Middle frontal gyrus (tissue), 1 donor: ENCODE measurements at regions not wholly inside any gene's neighbourhood (a gene's known extent, or its start where the extent isn't known, plus 50 kb on each side); places are given as distances from the start of the nearest gene placed in this dataset.

ENCODE experiments used
- DNase-seq: peaks from one replicate; pipeline ENCODE4 v3.0.0-alpha.2; 2015; ENCODE audit warnings: low spot score; ENCODE audit errors: extremely low spot score

DNA sequence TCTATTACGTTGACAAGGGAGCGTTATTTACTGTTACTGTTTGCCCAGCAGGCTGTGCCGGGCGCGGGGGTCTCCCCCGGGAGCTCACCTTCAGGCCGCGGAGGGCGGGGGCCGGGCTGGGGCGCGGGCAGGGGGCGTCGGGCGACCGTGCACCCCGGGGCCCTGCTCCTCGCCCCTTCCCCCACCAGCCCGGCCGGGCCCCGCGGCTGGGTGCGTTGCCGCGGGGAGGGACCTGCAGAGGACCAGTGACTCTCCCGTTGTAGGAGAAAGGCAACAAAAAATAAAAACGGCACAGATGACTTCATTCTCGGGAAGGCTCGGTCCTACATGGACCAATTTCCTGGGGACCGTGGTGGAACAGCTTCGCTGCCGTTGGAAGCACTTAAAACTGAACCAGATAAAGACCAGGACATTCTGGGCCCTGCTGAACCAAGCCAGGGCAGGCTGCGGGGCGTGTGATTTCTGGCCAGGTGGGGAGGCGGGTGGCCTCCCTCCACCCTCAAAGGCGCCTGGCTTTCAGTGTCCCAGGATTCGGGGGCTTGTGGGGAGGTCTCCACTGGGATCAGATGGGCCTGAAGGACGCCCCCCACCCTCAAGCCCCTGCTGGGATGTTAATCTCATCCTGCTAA, 57.4 kb downstream of the IGLL1 start:
- no peak for DNase-seq

DNA sequence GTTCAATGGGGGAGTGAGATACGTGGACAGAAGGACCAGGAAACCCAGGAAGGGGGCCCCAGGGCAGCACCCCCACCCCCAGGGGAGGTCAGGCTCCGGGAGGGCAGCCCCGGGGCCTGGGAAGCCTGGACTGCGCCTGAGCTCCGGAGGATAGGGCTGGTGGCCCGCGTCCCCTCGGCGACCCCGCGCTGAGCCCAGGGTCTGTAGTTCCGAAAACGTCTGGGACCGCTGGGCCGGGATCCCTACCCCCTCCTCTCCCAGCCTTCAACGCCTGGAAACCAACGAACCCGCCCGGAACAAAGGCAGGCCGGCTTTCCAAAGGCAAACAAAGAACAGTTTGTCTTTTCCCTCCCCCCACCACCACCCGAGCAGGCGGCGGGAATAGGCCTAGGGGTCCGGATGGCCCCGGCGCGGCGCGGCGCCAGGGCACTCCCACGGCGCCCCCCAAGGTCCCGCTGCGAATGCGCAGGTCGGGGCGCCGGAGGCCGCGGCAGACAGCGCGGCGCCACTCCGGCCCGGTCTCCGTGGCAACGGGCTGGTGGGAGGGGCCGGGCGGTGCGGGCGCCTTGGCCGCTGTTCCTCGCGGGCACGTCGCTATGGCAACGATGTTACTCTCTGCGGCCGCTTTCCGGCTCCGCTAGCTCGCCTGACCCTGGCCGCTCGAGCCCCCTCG, 58.5 kb downstream of the IGLL1 start:
- peak; percentile 88 for DNase-seq

- no peak for DNase-seq
These were observed 59.1 kb downstream of the IGLL1 start for GRCh38 chr22:23520863-23521440.

DNA sequence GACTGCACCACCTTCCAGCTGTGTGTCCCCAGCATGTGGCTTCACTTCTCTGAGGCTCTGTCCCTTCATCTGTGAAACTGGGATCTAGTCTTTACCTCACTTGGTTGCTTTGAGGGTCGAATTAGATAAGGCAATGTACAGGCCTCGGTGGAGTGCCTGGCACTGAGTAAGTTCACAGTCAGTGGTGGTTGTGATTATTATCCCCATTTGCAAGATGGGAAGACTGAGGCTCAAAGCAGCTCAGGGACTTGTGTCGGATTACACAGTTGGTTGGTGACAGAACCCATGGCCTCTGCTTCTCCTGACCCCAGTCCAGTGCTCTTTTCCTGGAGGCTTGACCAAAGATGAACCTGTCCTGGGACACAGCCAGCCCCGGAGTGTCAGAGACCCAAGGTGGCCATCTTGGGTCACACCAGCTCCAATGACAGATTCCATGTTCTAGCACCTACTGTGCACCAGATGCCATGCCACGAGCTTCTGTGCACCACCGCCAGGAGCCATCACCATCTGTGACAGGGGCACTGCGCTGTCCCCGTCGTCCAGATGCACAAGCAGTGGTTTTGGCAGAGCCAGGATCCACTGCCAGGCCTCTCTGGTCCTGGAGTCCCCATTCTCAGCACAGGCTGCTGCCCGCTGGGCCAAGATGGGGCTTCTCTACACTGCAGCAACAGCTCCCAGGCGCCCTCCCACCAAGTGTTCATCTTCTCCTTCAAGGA, 60.5 kb downstream of the IGLL1 start:
- no peak for DNase-seq

- no peak for DNase-seq
These were observed 61.5 kb downstream of the IGLL1 start for GRCh38 chr22:23518376-23519187.

- DNase-seq: no peak
These were observed 62.2 kb downstream of the IGLL1 start for GRCh38 chr22:23517804-23518375.

DNA sequence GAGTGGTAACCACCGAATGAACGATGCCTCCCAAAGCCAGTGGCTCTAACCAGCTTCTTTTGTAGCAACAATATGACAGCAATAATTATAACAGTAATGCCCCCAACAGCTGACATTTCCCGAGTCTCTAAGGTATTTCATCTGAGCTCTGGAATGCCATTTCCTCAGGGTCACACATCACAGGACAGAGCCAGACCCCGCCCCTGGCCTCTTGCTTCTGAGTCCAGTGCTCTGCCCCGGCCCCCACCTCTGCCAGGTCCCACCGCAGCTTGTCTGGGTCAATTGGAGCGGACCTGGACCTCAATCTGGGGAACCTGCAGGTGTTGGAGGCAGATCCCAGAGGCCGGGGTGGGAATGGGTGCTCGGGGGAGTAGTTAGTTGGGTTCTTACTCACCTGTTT, 63.8 kb downstream of the IGLL1 start:
- DNase-seq: no peak

DNA sequence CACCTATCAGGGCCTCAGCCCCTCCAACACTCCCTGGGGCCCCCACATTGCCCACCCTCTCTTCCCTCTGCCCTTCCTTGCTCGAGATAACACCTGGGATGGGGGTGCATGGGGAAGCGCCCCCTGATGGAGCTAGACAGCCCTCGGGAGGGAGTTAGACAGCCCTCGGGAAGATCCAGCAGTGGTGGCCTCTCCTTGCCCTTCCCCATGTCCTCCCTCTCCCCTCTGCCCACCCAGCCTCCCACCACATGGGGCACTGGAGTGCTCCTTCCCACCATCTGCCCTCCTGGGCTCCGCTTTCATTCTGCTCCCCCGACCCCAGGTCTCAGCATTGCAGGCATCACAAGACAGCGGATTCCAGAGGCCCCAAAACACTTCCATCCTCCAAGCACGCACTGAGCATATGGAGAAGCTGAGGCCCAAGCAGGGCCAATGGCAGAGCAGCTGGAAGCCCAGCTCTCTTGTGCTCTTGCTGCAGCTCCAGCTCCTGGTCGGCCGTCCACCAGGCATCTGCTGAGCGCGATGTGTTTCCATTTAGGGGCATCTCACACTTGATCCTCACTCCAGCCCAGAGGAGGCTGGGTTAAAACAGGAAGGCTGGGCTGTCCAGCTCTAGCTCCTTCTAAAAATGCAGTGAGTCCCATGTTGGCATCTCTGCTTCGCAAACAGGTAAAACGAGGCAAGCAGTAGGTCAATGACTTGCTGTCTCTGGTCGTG, 65.6 kb downstream of the IGLL1 start:
- DNase-seq: no peak

GRCh38 chr22:23513705-23514104, 66.4 kb downstream of the IGLL1 start:
- no peak for DNase-seq

DNA sequence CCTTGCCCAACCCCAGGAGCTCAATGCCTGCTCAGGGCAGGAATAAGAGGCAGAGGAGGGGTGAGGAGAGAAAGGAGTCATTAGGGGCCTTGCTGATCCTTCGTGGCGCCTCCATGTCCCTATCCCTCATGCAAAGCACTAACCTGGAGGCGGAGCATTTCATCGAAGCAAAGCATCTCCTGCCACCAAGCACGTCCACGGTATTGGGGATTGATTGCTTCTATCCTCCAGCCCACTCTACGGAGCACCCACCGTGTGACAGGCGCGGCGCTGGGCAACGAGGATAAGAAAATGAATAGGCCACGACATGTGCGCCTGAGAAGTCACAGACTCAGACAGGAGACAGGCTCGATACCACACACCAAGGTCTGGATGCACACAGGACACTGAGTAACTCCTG, 67.0 kb downstream of the IGLL1 start:
- DNase-seq: no peak

- no peak for DNase-seq
These were observed 67.4 kb downstream of the IGLL1 start for GRCh38 chr22:23512721-23513120.

DNA sequence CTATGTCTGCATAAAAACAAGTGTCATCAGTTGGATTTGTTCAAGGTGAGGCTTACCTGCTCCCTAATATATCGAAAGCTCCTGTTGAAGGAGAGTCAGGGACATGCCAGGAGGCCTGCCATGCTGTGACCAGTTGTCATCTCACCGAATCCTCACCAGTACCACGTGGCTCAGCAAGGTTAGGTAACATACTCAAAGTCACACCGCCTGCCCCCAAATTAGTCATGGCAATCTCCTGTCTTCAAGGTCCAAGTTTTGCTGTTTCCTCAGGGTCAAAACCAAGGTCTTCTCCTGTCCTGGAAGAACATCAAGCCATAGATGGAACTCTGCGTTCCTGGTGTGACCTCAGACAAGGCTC, 67.8 kb downstream of the IGLL1 start:
- DNase-seq: no peak

DNA sequence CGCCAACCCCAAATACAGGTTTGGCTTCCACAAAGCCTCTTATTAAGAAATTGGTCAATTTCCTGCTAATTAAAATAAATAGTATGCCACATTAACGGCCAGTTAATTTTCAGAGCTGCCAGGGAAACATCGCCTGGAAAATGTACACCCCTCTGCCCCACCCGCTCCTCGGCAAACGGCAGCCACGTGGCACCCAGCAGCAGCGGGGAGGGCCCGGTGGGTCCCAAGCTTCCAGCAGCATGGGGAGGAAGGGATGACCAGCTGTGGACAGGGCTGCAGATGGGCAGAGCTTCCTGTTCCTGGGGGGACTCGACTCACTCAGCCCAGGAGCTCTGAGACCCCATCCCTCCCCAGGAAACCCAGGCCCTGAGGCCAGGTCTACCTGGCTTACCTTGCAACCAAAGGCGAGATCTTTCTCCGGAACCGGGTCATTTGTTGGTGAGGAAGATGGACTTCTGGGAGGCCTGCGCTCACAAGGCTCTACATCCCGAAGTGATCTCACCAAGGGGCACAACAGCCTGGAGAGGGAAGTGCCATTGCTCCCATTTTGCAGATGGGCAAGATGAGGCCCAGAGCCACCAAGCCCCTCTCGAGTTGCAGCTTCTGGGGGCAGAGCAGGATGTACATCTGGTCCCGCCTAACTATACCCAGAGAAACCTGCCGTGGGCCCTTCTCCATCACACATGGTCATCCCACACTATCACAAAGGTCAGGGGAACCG, 68.3 kb downstream of the IGLL1 start:
- DNase-seq: no peak

DNA sequence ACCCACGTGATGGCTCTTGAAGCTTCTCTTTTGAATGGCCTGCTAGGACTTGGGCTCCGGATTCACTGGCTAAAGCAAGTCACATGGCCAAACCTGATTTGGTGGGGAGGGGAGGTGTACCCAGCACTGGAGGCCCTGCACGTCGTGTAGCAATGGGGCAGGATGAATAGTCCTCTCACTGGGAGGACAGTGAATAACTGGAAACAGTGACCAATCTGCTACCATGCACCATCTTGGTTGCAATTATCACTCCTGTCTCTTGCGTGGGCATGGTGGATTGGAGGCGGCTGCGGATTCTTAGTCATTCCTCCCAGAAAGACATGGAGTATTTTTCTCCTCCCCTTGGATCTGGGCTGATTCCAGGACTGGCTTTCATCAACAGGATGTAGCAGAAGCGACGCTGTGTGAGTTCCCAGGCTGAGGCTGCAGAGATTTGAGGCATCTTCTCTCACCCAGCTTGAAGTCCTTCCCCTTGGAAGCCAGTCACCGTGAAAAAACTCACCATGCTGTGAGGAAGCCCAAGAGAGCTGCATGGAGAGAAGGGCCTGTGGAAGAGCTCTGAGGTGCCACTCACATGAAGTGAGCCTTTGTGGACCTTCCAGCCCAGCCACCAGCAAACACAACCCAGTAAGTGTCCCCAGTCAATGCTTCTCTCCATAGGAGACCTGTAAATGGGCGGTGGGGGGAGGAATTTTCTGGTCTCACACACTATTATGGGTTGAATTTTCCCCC, 70.4 kb downstream of the IGLL1 start:
- peak; percentile 27 for DNase-seq

DNA sequence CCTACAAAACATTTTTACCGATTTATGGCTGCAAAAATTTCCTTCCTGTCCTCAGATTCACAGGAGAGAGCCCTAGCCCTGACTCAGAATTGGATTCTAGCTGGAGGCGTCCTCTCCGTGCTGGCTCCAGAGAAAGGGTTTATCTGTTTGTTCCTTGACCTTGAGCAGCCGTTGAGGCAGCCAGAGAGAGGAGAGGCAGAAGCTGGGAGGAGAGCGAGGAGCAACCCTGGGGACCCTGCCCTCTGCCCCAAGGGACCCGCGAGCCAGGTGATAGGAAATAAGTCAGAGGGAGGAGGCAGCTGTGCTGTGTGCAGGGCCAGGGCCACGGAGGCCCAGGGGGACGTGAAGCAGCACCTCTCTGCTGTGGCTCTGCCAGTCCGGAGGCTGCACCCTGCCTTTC, 75.6 kb downstream of the IGLL1 start:
- DNase-seq: no peak

DNA sequence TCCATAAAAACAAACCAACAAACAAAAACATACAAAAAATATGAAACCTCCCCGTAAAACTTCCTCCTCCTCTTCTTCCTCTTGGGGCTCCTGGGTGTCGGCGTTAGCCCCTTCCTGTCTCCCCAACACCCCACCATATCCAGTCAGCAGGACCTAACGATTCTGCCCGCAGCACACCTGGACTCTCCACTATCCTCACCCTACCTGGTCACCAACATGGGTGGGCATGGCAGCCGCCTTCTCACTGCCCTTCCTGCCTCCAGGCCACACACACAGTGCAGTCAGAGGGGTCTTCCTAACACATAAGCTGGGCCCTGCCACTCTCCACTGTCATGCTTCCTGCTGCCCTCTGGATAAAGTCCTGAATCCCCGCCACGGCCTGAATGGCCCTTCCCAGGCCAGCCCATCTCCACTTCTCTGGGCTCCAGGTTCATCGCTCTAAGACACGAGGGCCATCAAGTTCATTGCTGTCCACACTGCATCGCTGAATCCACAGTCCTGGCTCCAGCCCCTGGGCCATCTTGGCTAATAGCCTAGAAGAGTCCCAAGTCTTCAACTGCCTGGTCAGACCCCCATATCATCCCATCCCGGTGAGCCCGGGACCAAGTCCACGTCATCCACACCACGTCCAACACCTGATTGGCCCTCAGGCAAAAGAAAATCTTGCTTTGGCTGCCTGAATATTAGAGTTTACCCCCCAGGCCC, 76.2 kb downstream of the IGLL1 start:
- no peak for DNase-seq

DNA sequence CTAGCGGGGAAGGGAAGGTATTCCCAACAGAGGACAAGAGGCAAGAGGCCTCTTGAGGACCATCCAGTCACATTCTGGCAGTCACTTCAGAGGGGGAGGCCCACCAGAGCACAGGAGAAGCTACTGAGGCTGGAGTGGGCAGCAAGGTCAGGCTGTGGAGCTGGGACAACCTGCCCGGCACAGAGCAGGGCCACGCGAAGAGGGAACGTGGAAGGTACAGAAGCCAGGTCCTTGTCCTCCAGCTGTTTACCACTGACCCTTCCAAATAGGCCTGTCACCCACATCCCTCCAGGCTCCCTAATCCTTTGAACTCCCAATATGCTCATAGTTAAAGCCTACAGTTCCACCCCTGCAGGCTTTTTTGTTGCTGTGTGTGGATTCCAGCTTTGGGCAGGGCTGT, 76.9 kb downstream of the IGLL1 start:
- no peak for DNase-seq

GRCh38 chr22:23501708-23502107, 78.4 kb downstream of the IGLL1 start:
- no peak for DNase-seq

DNA sequence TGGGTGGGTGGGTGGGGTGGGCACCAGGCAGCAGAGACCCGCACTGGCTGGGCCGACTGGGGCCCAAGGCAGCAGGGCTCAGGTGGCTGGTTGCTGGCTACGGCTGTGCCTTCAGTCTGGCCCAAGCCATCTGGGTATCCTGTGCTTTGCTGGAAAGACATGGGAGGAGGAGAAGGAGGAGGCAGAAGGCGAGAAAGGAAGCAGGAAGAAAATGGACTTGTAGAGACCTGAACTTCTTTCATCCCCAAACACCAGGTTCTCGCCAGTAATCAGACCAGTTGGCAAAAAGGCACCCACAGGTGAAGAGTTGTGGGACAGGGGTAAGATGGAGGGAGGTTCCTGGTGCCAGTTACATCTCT, 78.8 kb downstream of the IGLL1 start:
- DNase-seq: no peak
